ENCODE measurements at regions not wholly inside any gene's neighbourhood (a gene's known extent, or its start where the extent isn't known, plus 50 kb on each side); places are given as distances from the start of the nearest gene placed in this dataset.

- no peaks in the 10 kb centered on the region for H3K9me1 ChIP-seq (ENCODE audit: insufficient read depth, low read length)
- BruUV-seq (replicated peaks), result no TSS peak
- H4K8ac ChIP-seq (ENCODE audit: low read depth in 2 of 2, low read length in 2 of 2), result no peak overlapping the region
- H3K4me2 ChIP-seq (ENCODE audit: low read depth, low read length), result no peak overlapping the region
- H2AK9ac ChIP-seq (replicated peaks; ENCODE audit: low read depth, low read length, poor library complexity), result no peak overlapping the region
- H3K9me3 ChIP-seq (ENCODE audit: control insufficient read depth, insufficient read depth, low read length), result no peaks in the 10 kb centered on the region
- no peak overlapping the region for H4K91ac ChIP-seq (ENCODE audit: insufficient read depth, low read depth, low read length)
- no peaks in the 10 kb centered on the region for H3K27me3 ChIP-seq (ENCODE audit: control insufficient read depth, insufficient read depth, low read length)
- no peaks in the 10 kb centered on the region for H3K79me1 ChIP-seq (ENCODE audit: low read depth in 1 of 2, low read length in 2 of 2)
- ChIA-PET POLR2A (ENCODE audit: unreplicated experiment) (no interaction called here), CTCF (interaction anchor here (0.6 kb wide), 3 partner anchors 76 to 376 kb away, joined by 4 to 6 read pairs (median 5); no protein-coding TSS in a partner anchor)
- no peak for ATAC-seq (ENCODE audit: low read depth)
- no peak overlapping the region for H2BK20ac ChIP-seq (ENCODE audit: low read depth, low read length)
- intact Hi-C loops (cut with micrococcal nuclease) (no loop called here), in situ Hi-C loops (cut with MboI; ENCODE audit: low sequenced_read_pairs) (no loop called here), dilution Hi-C loops (cut with HindIII; ENCODE audit: low sequenced_read_pairs, unreplicated experiment) (no loop called here)
- 0 out of 2 replicates have a peak overlapping the region, but pooled peaks have one; percentile 16 for H3K18ac ChIP-seq (ENCODE audit: low read depth, low read length)
- no peak overlapping the region for H3K56ac ChIP-seq (ENCODE audit: extremely low read depth, insufficient read depth, low read length)
- H3K4me3 ChIP-seq (ENCODE audit: insufficient read depth, low read depth, low read length), result no peak overlapping the region
- H3K4ac ChIP-seq (ENCODE audit: low read depth, low read length), result no peak overlapping the region
- no peak overlapping the region for H2AFZ ChIP-seq (replicated peaks; ENCODE audit: low read length, poor library complexity)
- H3K36me3 ChIP-seq (ENCODE audit: control insufficient read depth, insufficient read depth, low read length), result no peaks in the 10 kb centered on the region
- H3K14ac ChIP-seq (replicated peaks; ENCODE audit: low read depth, low read length), result no peak overlapping the region
- H3K9ac ChIP-seq (ENCODE audit: low read depth, low read length), result no peak overlapping the region
- H2BK15ac ChIP-seq (ENCODE audit: low read depth, low read length), result no peak overlapping the region
- TF ChIP-seq USF2 (IDR thresholded peaks at IDR 0.05; ENCODE audit: low read depth, low read length), result no peak
- DNase-seq, result no peak
- WGBS, 2 experiments (ENCODE audit: extremely low coverage in 2 of 2, insufficient read length in 1 of 2), result no CpG with 5 or more reads among the region's 2 CpGs
- H3K23ac ChIP-seq (ENCODE audit: low read depth, low read length), result no peak overlapping the region
- no peak overlapping the region for H2AK5ac ChIP-seq (ENCODE audit: low read depth, low read length)
- H4K20me1 ChIP-seq (ENCODE audit: insufficient read depth, low read length), result no peaks in the 10 kb centered on the region
- no peak overlapping the region for H3K27ac ChIP-seq (ENCODE audit: insufficient read depth, low read length)
- peak overlapping the region; percentile 63; the same call in 1 of the 2 replicates for H4K5ac ChIP-seq (ENCODE audit: low read depth, low read length)
- H2BK120ac ChIP-seq (ENCODE audit: low read depth, low read length), result 0 out of 2 replicates have a peak overlapping the region, but pooled peaks have one; percentile 3
- no peak overlapping the region for H2BK5ac ChIP-seq (ENCODE audit: low read depth, low read length, poor library complexity, severe bottlenecking)
- H3K4me1 ChIP-seq (ENCODE audit: control insufficient read depth, insufficient read depth, low read length), result peaks cover 5% of the 10 kb centered on the region
Measured at GRCh38 chr7:19415123-19415522, 269.9 kb upstream of the FERD3L start.
